HG03025 (cell line): ENCODE measurements at regions not wholly inside any gene's neighbourhood (a gene's known extent, or its start where the extent isn't known, plus 50 kb on each side); places are given as distances from the start of the nearest gene placed in this dataset.
A peak's percentile ranks its signal among the peaks of the same experiment; 100 is the strongest.
"Not testable (repeated sequence)": the region's sequence is repeated elsewhere in the genome, so short reads cannot be mapped to it uniquely, and the experiment has no call there.

Source experiments
- ATAC-seq: cut with Tn5 transposase; IDR thresholded peaks from one replicate; pipeline ENCODE4 v1.9.1; 2021; ENCODE audit warnings: mild to moderate bottlenecking, moderate library complexity; ENCODE audit not compliant: unreplicated experiment, low FRiP score

DNA sequence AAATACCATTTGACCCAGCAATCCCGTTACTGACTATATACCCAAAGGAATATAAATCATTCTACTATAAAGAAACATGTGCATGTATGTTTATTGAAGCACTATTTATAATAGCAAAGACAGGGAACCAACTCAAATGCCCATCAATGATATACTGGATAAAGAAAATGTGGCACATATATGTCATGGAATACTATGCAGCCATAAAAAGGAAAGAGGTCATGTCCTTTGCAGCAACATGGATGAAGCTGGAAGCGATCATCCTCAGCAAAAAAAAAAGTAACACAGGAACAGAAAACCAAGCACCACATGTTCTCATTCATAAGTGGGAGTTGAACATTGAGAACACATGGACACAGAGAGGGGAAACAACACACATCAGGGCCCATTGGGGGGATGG is 99.9 kb upstream of the THUMPD2 start:
- not testable (repeated sequence) for ATAC-seq

DNA sequence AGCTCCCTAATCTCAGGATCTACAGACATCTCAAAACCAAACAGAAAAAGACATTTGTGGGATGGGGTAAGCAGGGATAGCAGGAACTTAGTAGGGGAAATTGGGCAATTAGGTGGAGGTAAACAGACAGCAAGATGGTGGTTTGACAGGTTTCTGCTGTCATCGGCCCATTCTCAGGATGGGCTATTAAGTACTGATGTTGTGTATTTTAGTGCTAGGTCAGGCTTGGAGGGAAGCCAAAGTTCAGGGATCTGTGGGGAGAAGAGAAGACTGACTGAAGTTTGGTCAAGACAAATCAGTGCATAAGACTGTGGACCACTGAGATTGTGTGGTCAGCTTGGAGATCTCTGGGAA is 96.8 kb upstream of the THUMPD2 start:
- no peak for ATAC-seq

DNA sequence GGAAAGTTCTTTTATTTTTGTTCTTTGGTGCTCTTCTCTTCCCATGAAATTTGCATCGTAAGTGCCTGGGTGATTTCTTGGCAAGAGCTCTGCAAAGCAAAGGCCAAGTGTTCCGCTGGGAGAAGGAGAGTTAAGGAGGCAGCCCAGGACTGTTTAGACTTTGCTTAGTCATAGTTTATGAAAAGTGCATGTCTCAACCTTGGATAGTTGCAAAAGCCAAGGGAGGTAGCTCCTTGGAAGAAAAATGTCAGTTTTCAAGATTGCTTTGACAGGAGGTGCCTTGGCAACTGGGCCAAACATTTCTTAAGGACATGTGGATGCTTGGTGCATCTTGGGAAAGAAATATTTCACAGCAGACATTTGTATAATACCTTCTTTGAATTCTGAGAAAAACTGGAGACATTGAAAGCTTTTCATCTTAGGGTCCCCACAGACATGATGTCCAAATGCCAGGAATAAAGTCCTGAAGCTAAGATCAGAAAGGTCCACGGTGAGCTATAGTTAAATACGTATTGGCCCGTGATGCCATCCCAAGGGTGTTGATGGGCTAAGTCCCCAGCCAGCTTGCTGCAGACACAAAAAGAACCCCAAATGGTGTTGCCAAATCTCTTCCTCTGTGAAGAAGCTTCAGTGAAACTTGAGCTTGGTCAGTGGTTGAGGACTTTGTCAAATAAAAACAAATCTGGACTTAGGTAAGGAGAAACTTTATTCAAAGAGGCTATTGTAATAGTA is 96.3 kb upstream of the THUMPD2 start:
- ATAC-seq, result no peak

DNA sequence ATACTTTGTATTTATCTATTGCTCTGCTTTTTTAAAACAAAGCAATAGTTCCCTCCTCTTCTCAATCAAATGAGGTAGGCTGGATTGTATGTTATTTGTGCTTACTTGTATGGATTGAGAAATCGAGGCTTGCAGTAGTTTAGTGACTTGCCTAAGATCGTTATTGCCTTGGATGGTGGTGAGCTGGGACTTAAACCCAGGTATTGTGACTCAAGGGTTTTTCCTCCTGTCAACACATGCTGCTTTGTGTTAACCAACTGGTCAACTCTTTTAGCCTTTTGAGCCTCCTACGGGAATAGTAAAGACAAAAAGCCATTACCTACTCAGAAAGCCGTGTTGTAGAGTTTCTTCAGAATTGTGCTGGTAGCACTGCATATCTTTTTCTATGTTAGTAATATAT is 95.2 kb upstream of the THUMPD2 start:
- no peak for ATAC-seq

DNA sequence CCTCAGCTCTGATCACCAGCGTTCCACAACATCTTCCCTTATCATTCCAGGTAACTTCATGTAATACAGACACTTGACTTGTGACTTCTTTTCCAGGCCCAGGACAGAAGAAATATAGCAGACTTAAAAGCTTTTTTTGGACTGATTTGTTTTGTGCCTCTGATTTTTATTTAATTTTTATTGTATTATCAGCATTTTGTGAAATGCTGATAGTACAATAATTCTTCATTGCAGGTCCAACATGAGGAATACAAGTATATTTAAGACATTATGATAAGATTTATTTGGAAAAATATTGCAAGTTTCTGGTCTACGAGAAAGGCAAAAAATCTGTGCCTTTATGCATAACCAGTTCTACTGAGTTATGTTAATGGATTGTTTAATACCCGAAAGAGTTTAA is 94.5 kb upstream of the THUMPD2 start:
- no peak for ATAC-seq

DNA sequence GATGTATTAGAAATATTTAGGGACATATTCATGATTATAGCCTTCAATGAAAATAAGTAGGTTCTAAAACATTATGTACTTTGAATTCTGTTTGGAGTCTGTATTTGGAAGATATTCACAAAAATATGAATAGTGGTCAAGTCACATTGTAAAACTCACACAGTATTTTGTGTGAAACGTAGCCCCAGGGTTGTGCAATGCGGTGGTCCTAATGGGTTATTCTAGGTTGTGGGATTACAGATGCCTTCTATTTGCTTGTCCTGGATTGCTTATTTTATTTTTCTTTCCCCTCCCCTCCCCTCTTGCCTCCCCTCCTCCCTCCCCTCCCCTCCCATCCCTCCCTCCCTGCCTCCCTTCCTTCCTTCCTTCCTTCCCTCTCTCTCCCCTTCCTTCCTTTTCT is 93.7 kb upstream of the THUMPD2 start:
- no peak for ATAC-seq

DNA sequence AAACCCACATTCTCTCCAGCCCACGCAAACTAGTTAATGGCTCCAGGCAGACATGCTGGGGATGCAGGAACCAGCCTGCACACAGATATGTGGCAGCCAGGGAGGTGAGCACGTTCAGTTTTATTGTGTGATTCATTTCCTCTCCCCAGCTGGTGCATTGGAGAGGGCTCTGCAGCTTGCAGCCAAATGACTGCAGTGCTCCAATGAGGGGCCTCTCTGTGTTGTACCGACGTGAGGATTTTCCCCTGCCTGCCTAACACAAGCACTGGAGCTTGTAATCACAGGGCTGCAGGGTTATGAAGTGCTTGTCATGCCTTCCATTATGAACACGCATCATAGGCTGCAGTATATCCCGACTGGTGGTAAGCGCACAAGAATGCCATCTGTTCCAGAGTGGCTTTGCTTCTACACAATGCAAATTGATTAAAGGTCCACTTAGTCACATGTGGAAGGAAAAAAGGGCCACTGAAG is 92.3 kb upstream of the THUMPD2 start:
- ATAC-seq, result no peak

DNA sequence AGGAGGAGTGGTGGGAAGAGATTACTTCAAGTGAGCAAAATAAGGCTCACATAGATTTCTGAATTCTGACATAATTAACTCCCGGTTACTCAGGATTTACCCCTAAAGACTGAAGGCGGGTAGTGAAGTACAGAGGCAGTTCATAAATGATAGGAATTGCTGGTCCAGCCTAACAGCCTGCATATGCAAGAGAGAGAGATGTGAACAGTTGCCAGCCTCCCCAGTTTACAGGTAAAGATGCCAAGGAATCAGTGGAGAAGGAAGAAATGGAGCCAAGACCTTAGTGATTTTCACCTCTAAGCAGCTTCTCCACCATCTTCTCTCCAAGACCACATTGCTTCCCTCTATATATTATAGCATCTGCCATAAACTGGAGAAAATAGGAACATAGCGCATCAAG is 91.8 kb upstream of the THUMPD2 start:
- no peak for ATAC-seq

DNA sequence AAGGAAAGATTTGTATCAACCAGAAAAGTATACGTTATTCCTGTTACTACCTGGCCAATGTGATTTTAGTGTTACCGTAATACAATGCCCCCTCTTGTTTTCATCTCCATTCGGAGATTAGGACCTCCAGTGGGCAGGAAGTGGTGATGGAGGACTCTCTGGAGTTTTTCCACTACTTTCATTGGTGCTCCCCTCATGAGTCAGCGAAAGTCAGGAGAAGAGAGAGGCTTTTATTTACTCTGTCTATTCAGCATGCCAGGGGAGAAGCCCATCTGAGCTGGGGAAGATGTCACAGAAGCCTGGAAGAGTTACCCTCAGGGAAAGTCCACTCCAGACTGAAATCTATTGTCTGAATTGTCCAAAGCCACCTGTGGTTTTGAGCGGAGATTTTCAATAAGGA is 88.2 kb upstream of the THUMPD2 start:
- no peak for ATAC-seq

DNA sequence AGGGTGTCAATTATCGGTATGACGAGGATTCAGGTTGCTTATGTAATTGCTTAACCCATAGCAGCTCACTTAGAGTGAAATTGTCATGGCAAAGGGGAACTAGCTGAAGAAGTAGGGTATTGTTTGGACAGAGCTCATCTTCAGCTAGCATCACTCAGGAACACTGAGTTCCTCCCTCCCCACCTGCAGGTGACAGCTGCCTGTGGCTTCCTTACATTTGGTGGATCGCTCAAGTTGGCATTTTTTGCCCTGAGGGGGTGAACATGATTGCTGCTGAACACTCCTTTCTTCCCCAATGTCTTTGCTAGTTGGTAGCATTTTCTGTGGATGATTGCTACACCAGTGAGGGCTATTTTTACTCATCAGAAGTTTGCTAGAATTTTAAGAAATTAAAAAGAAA is 86.7 kb upstream of the THUMPD2 start:
- no peak for ATAC-seq

DNA sequence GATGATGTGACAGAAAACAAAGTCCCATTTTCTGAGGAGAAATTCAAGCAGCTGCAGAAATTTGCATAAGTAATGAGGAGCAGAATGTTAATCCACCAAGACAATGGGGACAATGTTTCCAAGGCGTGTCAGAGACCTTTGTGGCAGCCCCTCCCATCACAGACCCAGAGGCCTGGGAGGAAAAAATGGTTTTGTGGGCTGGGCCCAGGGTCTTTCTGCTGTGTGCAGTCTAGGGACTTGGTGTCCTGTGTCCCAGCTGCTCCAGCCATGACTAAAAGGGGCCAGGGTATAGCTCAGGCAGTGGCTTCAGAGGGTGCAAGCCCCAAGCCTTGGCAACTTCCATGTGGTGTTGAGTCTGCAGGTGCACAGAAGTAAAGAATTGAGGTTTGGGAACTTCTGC is 84.6 kb upstream of the THUMPD2 start:
- not testable (repeated sequence) for ATAC-seq

DNA sequence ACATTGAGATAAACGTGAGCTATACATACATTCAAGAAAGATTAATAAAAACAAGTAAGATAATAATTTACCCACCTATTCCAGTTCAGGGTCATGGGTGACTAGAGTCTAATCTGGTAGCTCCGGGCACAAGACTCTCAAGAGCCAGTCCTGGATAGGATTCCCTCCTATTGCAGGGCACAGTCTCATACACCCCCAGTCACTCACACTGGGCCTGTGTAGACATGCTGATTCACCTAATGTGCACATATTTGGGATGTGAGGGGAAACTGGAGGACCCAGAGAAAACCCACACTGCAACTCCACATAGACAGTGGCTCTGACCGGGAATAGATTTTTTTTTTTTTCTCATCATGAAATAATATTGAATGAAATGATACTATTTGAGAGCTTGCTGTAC is 81.5 kb upstream of the THUMPD2 start:
- no peak for ATAC-seq

DNA sequence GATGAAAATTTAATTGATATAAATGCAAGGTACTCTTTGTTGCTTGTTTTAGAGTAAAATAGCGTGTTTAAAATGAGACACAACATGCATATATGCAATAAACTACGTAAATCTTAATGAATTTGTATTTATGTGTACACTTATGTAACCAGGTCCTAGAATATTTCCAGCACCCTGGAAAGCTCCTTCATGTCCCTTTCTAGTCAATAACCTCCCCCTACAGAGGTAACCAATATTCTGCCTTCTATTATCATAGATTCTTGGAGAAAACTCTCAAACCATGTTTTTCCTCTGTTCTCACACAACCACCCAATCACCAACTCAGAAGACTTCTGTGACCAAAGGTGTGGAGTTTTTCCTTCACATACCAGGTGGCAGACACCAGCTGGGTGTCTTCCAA is 79.6 kb upstream of the THUMPD2 start:
- ATAC-seq, result no peak

DNA sequence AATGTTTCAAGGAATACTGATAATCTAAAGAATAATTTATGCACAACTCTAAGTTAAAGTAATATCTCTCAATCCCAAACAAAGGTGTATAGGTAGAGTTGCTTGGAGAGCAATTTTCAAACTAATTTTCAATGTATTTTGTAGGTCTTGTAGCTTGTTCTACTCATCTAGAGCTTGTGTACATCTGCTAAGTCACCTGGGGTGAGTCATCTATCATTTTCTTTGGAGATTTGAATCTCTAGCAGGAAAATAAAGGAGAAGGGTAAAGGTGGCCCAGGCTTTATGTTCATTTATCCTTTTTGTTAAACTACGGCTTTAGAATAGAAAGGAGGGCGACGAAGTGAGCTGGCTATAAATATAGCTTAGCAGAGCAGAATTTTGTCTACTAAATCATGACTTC is 76.8 kb upstream of the THUMPD2 start:
- ATAC-seq, result no peak

DNA sequence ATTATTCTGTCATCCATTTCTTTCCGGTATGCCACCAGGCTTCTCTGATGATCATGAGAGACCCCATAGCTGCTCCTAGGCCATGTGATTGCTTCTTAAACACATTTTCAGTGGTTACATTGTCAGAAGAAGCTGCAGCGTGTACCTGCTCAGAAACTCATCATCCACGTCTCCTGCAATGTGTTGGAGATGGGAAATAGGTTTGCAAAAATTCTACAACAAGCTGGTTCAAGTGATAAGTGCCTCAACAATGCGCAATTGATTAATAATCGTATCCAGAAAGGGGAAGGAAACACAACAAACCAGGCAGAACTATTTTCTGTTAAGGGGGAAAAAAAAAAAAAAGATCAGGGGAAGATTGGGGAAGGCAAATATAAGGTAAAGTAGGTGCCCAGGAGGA is 75.7 kb upstream of the THUMPD2 start:
- ATAC-seq, result no peak

DNA sequence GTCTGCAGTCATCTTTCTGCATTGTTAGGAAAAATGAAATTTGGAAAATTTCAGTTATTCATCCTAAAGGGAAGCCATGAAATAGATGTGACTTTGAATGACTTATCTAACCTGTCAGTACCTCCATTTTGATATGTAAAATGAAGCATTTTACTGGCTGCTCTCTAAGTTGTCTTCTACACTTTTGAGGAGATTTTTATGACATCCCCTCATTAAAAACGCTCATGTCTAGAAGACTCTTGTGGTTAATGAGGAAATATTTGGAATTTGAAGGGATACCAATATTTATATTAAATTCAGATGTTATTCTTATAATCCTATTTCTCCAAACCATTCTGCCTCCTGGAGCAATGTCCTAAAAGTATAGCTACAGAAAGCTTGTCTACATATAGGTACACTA is 73.8 kb upstream of the THUMPD2 start:
- no peak for ATAC-seq

DNA sequence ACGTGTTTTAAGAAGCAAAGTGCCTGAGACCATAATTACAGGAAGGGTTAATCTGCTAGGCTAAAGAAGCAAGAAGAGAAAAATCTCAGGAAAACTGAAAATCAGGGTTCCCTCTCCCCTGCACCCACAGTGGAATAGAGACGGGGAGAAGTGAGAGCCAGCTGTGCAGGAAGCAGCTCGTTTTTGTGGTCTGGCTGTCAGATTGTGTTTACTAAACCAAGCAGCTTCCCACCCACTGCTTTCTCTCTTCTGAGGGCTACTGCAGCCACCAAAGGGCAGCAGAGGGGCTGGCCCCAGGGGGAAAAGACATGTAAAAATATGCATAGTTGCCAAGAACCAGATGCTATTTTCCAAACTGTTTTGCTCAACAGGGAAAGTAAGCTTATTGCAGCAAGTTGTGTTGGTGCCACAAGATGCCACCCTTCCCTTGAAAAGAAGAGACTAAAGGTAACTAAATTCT is 72.6 kb upstream of the THUMPD2 start:
- ATAC-seq, result peak; percentile 99

DNA sequence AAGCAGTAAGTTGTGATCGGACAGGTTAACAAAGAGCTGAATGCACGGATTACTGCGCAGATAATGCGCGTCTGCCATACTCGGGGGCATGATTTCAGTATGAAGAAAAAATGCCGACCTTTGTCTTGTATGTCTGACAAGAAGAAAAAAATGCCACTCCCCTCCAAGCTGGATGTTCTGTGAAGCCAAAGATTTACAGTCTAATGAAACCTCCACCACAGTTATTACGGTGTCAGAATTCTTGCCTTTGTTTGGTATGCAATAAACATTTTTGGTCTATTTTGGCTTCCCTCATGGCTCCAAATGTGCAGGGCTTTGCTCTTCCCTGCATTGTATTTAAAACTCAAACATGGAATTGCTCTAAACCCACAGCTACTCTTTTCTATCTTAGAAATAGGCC is 72.2 kb upstream of the THUMPD2 start:
- ATAC-seq, result no peak

DNA sequence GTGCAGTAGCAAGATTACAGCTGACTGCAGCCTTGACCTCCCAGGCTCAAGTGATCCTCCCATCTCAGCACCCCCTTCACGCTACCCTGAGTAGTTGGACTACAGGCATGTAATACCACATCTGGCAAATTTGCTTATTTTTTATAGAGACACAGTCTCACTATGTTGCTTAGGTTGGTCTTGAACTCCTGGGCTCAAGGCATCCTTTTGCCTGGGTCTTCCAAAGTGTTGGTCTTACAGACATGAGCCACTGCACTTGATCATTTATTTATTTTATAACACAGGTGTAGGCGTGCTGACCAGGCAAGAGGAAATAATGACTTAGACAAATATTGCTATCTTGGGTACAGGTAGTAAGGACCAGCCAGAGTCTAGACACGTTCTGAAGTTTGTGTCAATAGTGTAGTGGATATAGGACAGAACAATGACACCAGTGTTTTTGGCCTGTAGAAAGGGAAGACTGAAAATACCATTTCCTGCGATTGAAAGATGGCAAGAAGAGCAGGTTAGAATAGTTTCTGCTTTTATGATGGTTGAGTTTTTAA is 71.0 kb upstream of the THUMPD2 start:
- ATAC-seq, result no peak

DNA sequence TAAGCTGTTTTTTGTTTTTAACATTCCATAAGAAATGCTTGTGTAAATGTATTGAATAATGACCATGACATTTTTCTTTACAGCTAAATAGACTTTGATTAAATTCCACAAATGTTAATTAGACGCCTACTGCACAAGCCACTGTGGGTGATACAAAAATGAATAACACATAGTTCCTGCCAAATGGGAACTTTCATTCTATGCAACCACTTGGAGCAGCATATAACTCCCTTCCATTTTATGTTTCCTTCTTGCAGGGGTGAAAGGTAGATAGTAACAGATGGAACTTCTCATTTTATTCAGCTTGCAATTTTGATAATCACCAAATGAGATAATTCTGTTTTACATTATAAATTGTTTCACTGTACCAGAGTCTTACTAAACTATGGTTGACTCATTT is 70.0 kb upstream of the THUMPD2 start:
- ATAC-seq, result no peak

DNA sequence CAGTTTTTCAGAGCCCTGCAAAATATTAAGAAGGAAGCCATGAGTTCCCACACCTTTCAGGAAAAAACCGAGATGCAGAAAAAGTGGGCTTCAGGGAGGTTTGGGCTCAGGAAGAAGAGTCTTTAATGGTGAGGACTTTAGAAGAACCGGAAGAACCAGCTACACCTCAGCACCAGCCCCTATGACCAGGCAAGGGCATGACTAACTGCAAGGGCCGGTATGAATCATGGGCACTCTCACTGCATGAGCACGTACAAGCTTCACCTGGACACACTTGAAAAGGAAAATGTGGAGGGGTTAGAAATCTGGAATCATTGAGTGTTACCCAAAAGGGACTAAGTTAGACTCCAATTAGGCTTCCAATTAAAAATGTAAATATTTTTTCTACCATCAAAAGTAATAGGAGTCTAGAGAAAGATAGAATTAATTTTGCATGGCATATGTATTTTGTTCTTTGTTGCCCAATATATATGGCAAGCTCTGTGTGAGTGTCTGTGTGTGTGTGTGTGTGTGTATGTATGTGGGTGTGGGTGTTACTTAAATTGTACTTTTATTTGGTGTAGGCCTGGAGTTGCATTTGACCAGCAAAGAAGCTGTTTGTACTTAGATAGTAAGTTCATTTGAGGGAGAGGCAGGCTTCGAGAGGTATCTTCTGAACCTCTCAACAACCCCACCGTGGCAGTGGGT is 66.5 kb upstream of the THUMPD2 start:
- no peak for ATAC-seq

DNA sequence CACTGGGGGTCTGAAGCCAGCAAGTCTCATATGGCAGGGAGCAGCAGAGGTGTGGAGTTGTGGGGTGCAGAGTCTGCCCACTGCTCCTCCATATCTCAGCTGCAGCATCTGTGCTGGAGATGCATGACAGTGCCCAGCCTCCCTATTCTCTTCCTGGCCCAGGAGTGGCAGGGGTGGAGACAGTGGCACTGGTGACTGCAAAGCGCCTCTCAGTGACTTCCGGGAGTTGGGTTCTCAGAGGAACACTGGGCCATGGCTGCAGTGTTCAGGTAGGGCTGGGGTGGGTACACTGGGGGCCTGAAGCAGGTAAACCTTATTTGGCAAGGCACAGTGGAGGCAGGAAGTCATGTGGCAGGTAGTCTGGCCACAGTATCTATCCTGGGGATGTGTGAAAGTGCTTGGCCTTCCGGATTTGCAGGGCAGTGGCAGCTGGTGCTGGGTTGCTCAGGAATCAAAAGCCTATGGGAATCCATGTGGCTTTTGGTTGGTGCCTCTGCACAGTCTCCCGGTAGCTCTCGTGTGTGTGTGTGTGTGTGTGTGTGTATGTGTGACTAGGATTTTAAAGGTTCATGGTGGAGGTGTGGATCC is 60.3 kb upstream of the THUMPD2 start:
- ATAC-seq, result no peak
